Ovary (tissue), 7 donors: ENCODE measurements at regions not wholly inside any gene's neighbourhood (a gene's known extent, or its start where the extent isn't known, plus 50 kb on each side); places are given as distances from the start of the nearest gene placed in this dataset.

Experiments used
- DNase-seq, 5 donors: peaks; one replicate each; pipeline ENCODE4 v3.0.0-alpha.2; 2019 to 2020
- H3K27ac ChIP-seq, 2 donors: fragments of 200-600 bp; one replicate each; pipeline versions ENCODE4 v1.5.1 to v1.8.0; 2019 to 2022
- H3K27me3 ChIP-seq: fragments of 200-600 bp; one replicate; pipeline ENCODE4 v1.8.0; 2022
- H3K36me3 ChIP-seq: fragments of 200-600 bp; sonication (generic); one replicate; pipeline ENCODE4 v1.5.1; 2019
- H3K4me1 ChIP-seq: one replicate; pipeline ENCODE4 v1.8.1; 2013; ENCODE audit warnings: mild to moderate bottlenecking, moderate library complexity; ENCODE audit not compliant: insufficient read depth
- H3K4me3 ChIP-seq: fragments of 200-600 bp; sonication (generic); one replicate; pipeline ENCODE4 v1.5.1; 2017
- H3K9me3 ChIP-seq, 2 donors: fragments of 200-600 bp in 1 of 2; sonication (generic) in 1 of 2; one replicate each; pipeline versions ENCODE4 v1.5.1 to v1.8.1; 2013 to 2019; ENCODE audit warnings: mild to moderate bottlenecking in 1 of 2, moderate library complexity in 1 of 2
- EP300 ChIP-seq: sonication (generic); formaldehyde crosslinking; IDR thresholded peaks from one replicate; pipeline ENCODE4 v1.6.1; 2017; ENCODE audit warnings: antibody characterized with exemption
- POLR2A ChIP-seq: fragments of 450-650 bp; IDR thresholded peaks from one replicate; pipeline ENCODE4 v1.6.1; 2017; ENCODE audit warnings: antibody characterized with exemption, mild to moderate bottlenecking, moderate library complexity
- WGBS, 3 donors: extraction: QIAGEN DNeasy Blood & Tissue Kit in 1 of 3; methylation state at CpG; one replicate each; pipeline versions ENCODE4 v1.1.5 to v1.1.7; 2013 to 2017; 5-methylcytosine and 5-hydroxymethylcytosine counted together
- intact Hi-C, 4 donors: fragments of 100-400 bp; cut with DNase I; formaldehyde crosslinking; loops; one replicate each; pipeline versions ENCODE4 v1.11.0 to v1.15.1; 2022 to 2023
- TF ChIP-seq, protein P1 (sequence below), 3 donors: fragments of 450-650 bp in 2 of 3; fragments of 200-600 bp in 1 of 3; IDR thresholded peaks; one replicate each; pipeline versions ENCODE4 v1.5.1 to v1.8.0; 2016 to 2022; ENCODE audit warnings: antibody characterized with exemption in 3 of 3, mild to moderate bottlenecking in 1 of 3
- donor health status: DM: no; HTN: no; CAD: no; lungs with moderate emphysema.
- donor health status: DM: no; HTN: no; CAD: no.
- donor health status: Bipolar disorder and iron deficiency.
- donor health status: DM: no; HTN: no; CAD: no.
- donor health status: DM: yes; HTN: yes; CAD: no.

DNA sequence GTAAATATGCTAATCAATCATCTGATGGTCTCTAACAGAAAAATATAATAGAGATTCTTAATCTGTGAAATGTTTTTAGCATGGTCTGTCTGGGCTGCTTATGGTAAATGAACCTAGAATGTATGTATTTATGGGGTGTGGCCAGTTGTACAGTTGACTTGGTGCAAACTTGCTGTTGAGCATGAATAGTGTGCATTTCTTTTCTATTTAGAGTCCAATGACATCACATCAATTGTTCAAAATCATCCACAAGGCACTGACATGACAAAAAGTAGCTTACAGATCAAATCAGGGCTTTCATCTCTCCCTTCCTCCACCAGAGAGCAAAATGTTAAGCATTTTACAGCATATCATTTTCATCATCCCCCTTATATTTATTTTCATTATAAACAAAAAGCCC lies 1010.3 kb downstream of the KCNT2 start:
- H3K27me3 ChIP-seq = no peaks in the 10 kb centered on the region
- TF ChIP-seq, protein P1, sequence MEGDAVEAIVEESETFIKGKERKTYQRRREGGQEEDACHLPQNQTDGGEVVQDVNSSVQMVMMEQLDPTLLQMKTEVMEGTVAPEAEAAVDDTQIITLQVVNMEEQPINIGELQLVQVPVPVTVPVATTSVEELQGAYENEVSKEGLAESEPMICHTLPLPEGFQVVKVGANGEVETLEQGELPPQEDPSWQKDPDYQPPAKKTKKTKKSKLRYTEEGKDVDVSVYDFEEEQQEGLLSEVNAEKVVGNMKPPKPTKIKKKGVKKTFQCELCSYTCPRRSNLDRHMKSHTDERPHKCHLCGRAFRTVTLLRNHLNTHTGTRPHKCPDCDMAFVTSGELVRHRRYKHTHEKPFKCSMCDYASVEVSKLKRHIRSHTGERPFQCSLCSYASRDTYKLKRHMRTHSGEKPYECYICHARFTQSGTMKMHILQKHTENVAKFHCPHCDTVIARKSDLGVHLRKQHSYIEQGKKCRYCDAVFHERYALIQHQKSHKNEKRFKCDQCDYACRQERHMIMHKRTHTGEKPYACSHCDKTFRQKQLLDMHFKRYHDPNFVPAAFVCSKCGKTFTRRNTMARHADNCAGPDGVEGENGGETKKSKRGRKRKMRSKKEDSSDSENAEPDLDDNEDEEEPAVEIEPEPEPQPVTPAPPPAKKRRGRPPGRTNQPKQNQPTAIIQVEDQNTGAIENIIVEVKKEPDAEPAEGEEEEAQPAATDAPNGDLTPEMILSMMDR (IDR thresholded peaks at IDR 0.05) = no peak
- no peak for TF ChIP-seq POLR2A
- TF ChIP-seq EP300 = no peak
- no peak for DNase-seq
- no peak overlapping the region for H3K27ac ChIP-seq
- intact Hi-C loops = no loop called here
- H3K4me3 ChIP-seq = no peak overlapping the region
- H3K4me1 ChIP-seq = no peaks in the 10 kb centered on the region
- H3K9me3 ChIP-seq = no peaks in the 10 kb centered on the region
- H3K36me3 ChIP-seq = no peaks in the 10 kb centered on the region

DNA sequence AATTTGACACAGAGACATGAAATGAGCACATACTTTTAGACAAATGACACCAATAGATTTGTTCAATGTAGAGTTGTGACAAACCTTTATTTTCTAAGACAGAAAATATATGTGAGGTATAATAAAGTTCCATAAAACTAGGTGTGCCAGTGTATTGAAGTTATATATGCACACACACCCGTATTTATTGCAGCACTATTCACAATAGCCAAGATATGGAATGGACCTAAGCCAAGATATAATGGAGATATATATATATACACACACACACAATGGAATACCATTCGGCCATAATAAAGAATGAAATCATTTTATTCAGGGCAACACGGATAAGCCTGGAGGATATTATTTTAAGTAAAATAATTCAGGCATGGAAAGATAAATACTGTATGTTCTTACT lies 1013.5 kb downstream of the KCNT2 start:
- no peak overlapping the region for H3K4me3 ChIP-seq
- WGBS, 3 donors = 92 to 94% (median 93%) methylated on average over 3 of the region's 3 CpGs
- intact Hi-C loops = no loop called here
- H3K4me1 ChIP-seq = no peaks in the 10 kb centered on the region
- H3K36me3 ChIP-seq = no peaks in the 10 kb centered on the region
- H3K9me3 ChIP-seq = no peaks in the 10 kb centered on the region
- H3K27me3 ChIP-seq = no peaks in the 10 kb centered on the region
- no peak overlapping the region for H3K27ac ChIP-seq
- no peak for TF ChIP-seq POLR2A
- TF ChIP-seq, protein P1 (IDR thresholded peaks at IDR 0.05) = no peak
- no peak for TF ChIP-seq EP300
- no peak for DNase-seq

DNA sequence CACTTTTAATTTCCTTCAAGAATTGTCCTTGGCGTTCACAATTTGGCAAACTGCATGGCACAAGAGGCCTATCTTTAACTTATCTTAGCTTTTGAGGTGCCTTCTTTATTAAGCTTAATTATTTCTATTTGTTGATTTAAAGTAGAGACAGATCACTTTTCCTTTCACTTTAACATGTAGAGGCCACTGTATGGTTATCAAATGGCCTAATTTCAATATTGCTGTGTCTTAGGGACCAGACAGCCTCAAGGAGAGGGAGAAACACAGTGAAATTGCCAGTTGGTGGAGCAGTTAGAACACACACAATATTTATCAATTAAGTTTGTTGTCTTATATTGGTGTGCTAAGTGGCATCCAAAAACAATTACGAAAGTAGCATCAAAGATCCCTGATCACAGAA lies 1013.9 kb downstream of the KCNT2 start:
- 70 to 86% (median 77%) methylated on average over 2 of the region's 2 CpGs for WGBS, 3 donors
- no peaks in the 10 kb centered on the region for H3K4me1 ChIP-seq
- no peaks in the 10 kb centered on the region for H3K36me3 ChIP-seq
- DNase-seq = no peak
- H3K4me3 ChIP-seq = no peak overlapping the region
- no peak overlapping the region for H3K27ac ChIP-seq
- no peaks in the 10 kb centered on the region for H3K9me3 ChIP-seq
- intact Hi-C loops = no loop called here
- no peaks in the 10 kb centered on the region for H3K27me3 ChIP-seq
- no peak for TF ChIP-seq EP300
- TF ChIP-seq, protein P1 (IDR thresholded peaks at IDR 0.05) = no peak
- no peak for TF ChIP-seq POLR2A

- 81 to 85% (median 84%) methylated on average over 3 of the region's 3 CpGs for WGBS, 3 donors
- no peak for TF ChIP-seq EP300
- TF ChIP-seq POLR2A = no peak
- TF ChIP-seq, protein P1 (IDR thresholded peaks at IDR 0.05) = no peak
- H3K4me3 ChIP-seq = no peak overlapping the region
- DNase-seq = no peak
- H3K27me3 ChIP-seq = no peaks in the 10 kb centered on the region
- no peaks in the 10 kb centered on the region for H3K9me3 ChIP-seq
- intact Hi-C loops = no loop called here
- H3K36me3 ChIP-seq = no peaks in the 10 kb centered on the region
- H3K27ac ChIP-seq = no peak overlapping the region
- no peaks in the 10 kb centered on the region for H3K4me1 ChIP-seq
Observed at GRCh38 chr1:195591917-195592672, 1016.1 kb downstream of the KCNT2 start.
